HepG2 (cell line): ENCODE measurements at regions not wholly inside any gene's neighbourhood (a gene's known extent, or its start where the extent isn't known, plus 50 kb on each side); places are given as distances from the start of the nearest gene placed in this dataset.

Experiments used
- ATAC-seq: fragments of 200-7000 bp; cut with Tn5 transposase; 3 replicates; pipeline ENCODE4 v1.9.1; 2020; ENCODE audit warnings: mild to moderate bottlenecking, moderate library complexity
- BruUV-seq: library from RNA; stranded (reverse); fragments of 400-500 nt; replicated peaks from 2 replicates; lab custom pipeline; 2021; lab: Mats Ljungman, UMichigan
- CTCF ChIA-PET: fragments of 300-600 bp; formaldehyde crosslinking; extraction: SDS; loops from one replicate; lab custom pipeline; 2021; ENCODE audit warnings: low total read pairs, inconsistent platforms, low intra/inter-chr PET ratio; lab: Yijun Ruan, JAX
- POLR2A ChIA-PET: fragments of 350-600 bp; sonication (Branson Sonifier 250); formaldehyde crosslinking; loops from one replicate; lab custom pipeline; 2020; ENCODE audit warnings: antibody characterized with exemption, inconsistent platforms; lab: Yijun Ruan, JAX
- DNase-seq: peaks from one replicate; pipeline ENCODE4 v3.0.0-alpha.2; 2015; ENCODE audit warnings: low spot score
- FAIRE-seq: peaks from 3 replicates; lab custom pipeline; 2011; peaks lifted over from hg19 to GRCh38; lab: Jason Lieb, UNC
- H2AFZ ChIP-seq: one replicate; pipeline ENCODE4 v1.6.1; 2011; ENCODE audit warnings: low read length, inconsistent platforms
- H3K27ac ChIP-seq: fragments of 300-600 bp; 3 replicates; pipeline ENCODE4 v1.8.0; 2011; ENCODE audit warnings: mixed run types, mild to moderate bottlenecking, mixed read lengths, low read length, inconsistent platforms; ENCODE audit not compliant: insufficient read depth; ENCODE audit errors: extremely low read length
- H3K27me3 ChIP-seq, 2 experiments: fragments of 200-600 bp in 1 of 2; 2 replicates in 1 of 2; 3 replicates in 1 of 2; pipeline versions ENCODE4 v1.6.0 to v1.8.0; 2011; ENCODE audit warnings: low read length in 2 of 2, mild to moderate bottlenecking in 2 of 2, moderate library complexity in 2 of 2, inconsistent platforms in 1 of 2; ENCODE audit not compliant: insufficient read depth in 2 of 2, control insufficient read depth in 1 of 2
- H3K36me3 ChIP-seq, 2 experiments: fragments of 200-600 bp in 1 of 2; replicated peaks in 1 of 2; 2 replicates in 1 of 2; 3 replicates in 1 of 2; pipeline versions ENCODE4 v1.5.1 to v1.8.0; 2011; ENCODE audit warnings: low read length in 2 of 2, inconsistent platforms in 1 of 2; ENCODE audit not compliant: insufficient read depth in 2 of 2, control insufficient read depth in 1 of 2
- H3K4me1 ChIP-seq: 2 replicates; pipeline ENCODE4 v1.5.1; 2012; ENCODE audit warnings: low read length, inconsistent platforms; ENCODE audit not compliant: insufficient read depth
- H3K4me2 ChIP-seq: 2 replicates; pipeline ENCODE4 v1.6.0; 2011; ENCODE audit warnings: low read depth, low read length, inconsistent platforms
- H3K4me3 ChIP-seq, 3 experiments: fragments of 200-600 bp in 1 of 3; sonication (generic), shearing (Covaris generic) in 1 of 3; replicated peaks in 1 of 3; 2 replicates each; pipeline ENCODE4 v1.5.1; 2011 to 2016; ENCODE audit warnings: low read length in 3 of 3, inconsistent platforms in 2 of 3, low read depth in 2 of 3, mild to moderate bottlenecking in 2 of 3, control low read depth in 1 of 3, mixed read lengths in 1 of 3; ENCODE audit not compliant: insufficient read depth in 1 of 3
- H3K79me2 ChIP-seq: one replicate; pipeline ENCODE4 v1.6.1; 2011; ENCODE audit warnings: low read length, inconsistent platforms; ENCODE audit not compliant: insufficient read depth
- H3K9ac ChIP-seq: 2 replicates; pipeline ENCODE4 v1.6.0; 2011; ENCODE audit warnings: mild to moderate bottlenecking, low read depth, low read length, inconsistent platforms; ENCODE audit not compliant: insufficient read depth
- H3K9me3 ChIP-seq: 2 replicates; pipeline ENCODE4 v1.5.1; 2012; ENCODE audit warnings: mild to moderate bottlenecking, low read length
- H4K20me1 ChIP-seq: 2 replicates; pipeline ENCODE4 v1.6.0; 2011; ENCODE audit warnings: inconsistent platforms, mild to moderate bottlenecking, low read length, moderate library complexity; ENCODE audit not compliant: insufficient read depth
- BCL6 ChIP-seq: IDR thresholded peaks from 2 replicates; pipeline ENCODE4 v1.6.1; 2016; ENCODE audit warnings: missing genetic modification reagents, missing compliant biosample characterization
- CEBPB ChIP-seq: IDR thresholded peaks from 2 replicates; pipeline ENCODE4 v1.6.1; 2011; ENCODE audit warnings: low read depth, low read length, improper control_type of control experiment, borderline replicate concordance
- MXI1 ChIP-seq: IDR thresholded peaks from 3 replicates; pipeline ENCODE4 v1.6.1; 2012; ENCODE audit warnings: low read depth, low read length, inconsistent platforms, borderline replicate concordance
- RAD21 ChIP-seq: fragments of 450-650 bp; formaldehyde crosslinking; IDR thresholded peaks from 2 replicates; pipeline ENCODE4 v1.5.0; 2020; ENCODE audit warnings: mild to moderate bottlenecking
- RARG ChIP-seq: sonication (generic); formaldehyde crosslinking; IDR thresholded peaks from 2 replicates; pipeline ENCODE4 v1.4.0; 2020; ENCODE audit warnings: low read depth, mild to moderate bottlenecking, missing genetic modification reagents
- SP1 ChIP-seq, 2 experiments: fragments of 450-650 bp in 1 of 2; sonication (generic) in 1 of 2; formaldehyde crosslinking in 1 of 2; IDR thresholded peaks; 2 replicates each; pipeline versions ENCODE4 v1.4.0 to v1.6.1; 2016 to 2020; ENCODE audit warnings: missing genetic modification reagents in 1 of 2
- TFE3 ChIP-seq: IDR thresholded peaks from 2 replicates; pipeline ENCODE4 v1.6.1; 2016
- ZFY ChIP-seq: sonication (generic); formaldehyde crosslinking; IDR thresholded peaks from 2 replicates; pipeline ENCODE4 v1.4.0; 2020; ENCODE audit warnings: missing genetic modification reagents
- ZNF264 ChIP-seq: sonication (generic); formaldehyde crosslinking; IDR thresholded peaks from 2 replicates; pipeline ENCODE4 v1.4.0; 2020; ENCODE audit warnings: missing genetic modification reagents
- WGBS: methylation state at CpG from one replicate; pipeline ENCODE4 v1.1.6; 2017; ENCODE audit warnings: low lambda C conversion rate; 5-methylcytosine and 5-hydroxymethylcytosine counted together
- in situ Hi-C: cut with HindIII; loops from 2 replicates; pipeline ENCODE4 v1.10.0; 2017; ENCODE audit warnings: low pct_unique_long_range_greater_than_20kb; ENCODE audit not compliant: extremely low pct_ligation_motif_present
- intact Hi-C: fragments of 100-400 bp; cut with micrococcal nuclease; formaldehyde crosslinking; loops from one replicate; pipeline ENCODE4 v1.10.0; 2022; ENCODE audit not compliant: unreplicated experiment

GRCh38 chr19:34306824-34307223 lies 52.5 kb downstream of the GARRE1 start (continued):
- TF ChIP-seq SP1 (IDR thresholded peaks at IDR 0.05) (no peak), SP1 (CRISPR knock-in tag; IDR thresholded peaks at IDR 0.05) (no peak), RAD21 (CRISPR knock-in tag) (no peak), MXI1 (no peak), BCL6 (CRISPR knock-in tag) (no peak), ZFY (no peak), ZNF264 (CRISPR knock-in tag) (no peak), RARG (CRISPR knock-in tag) (no peak)

- Histone ChIP-seq H3K79me2 (peaks cover 3% of the 10 kb centered on the region), H3K27me3 (no peaks in the 10 kb centered on the region), H2AFZ (no peak overlapping the region), H3K36me3 (peaks cover 0 to 3% of the 10 kb centered on the region in 2 experiments; a peak in 3 of 5 replicates), H3K4me3 (no peak overlapping the region), H4K20me1 (no peaks in the 10 kb centered on the region), H3K4me1 (peaks cover 34% of the 10 kb centered on the region), H3K27ac (no peak overlapping the region), H3K4me2 (no peak overlapping the region)
- no TSS peak for BruUV-seq
- POLR2A ChIA-PET, result interaction anchor here (0.7 kb wide), 1 partner anchor 102 kb away, joined by 3 read pairs; no protein-coding TSS in a partner anchor
- CTCF ChIA-PET, result no interaction called here
- 99% methylated on average over 8 of the region's 8 CpGs for WGBS
- ATAC-seq, result no peak
- DNase-seq, result no peak
- TF ChIP-seq TFE3 (CRISPR knock-in tag) (no peak), CEBPB (peak; percentile 53)
- TF ChIP-seq, all 625 proteins: peak for 1
- FAIRE-seq, result no peak
- intact Hi-C loops (no loop called here), in situ Hi-C loops (no loop called here)
- no peak overlapping the region for H3K9ac ChIP-seq
- no peaks in the 10 kb centered on the region for H3K9me3 ChIP-seq
These were observed 54.3 kb downstream of the GARRE1 start for GRCh38 chr19:34308381-34309367.
